Activated naive CD8-positive, alpha-beta T cell treated with anti-CD3 and anti-CD28 coated beads for 36 hours (primary cell): ENCODE measurements at regions not wholly inside any gene's neighbourhood (a gene's known extent, or its start where the extent isn't known, plus 50 kb on each side); places are given as distances from the start of the nearest gene placed in this dataset.
A peak's percentile ranks its signal among the peaks of the same experiment; 100 is the strongest.

Source experiments
- DNase-seq: peaks from one replicate; pipeline ENCODE4 v3.0.0; 2021
- H3K27ac Mint-ChIP-seq: one replicate; pipeline ENCODE4 v1.8.0; 2022; ENCODE audit warnings: mild to moderate bottlenecking, moderate library complexity, mixed read lengths
- H3K27me3 Mint-ChIP-seq: one replicate; pipeline ENCODE4 v1.8.0; 2022; ENCODE audit warnings: mild to moderate bottlenecking, mixed read lengths
- H3K36me3 Mint-ChIP-seq: one replicate; pipeline ENCODE4 v1.8.0; 2021; ENCODE audit warnings: mild to moderate bottlenecking, mixed read lengths
- H3K4me1 Mint-ChIP-seq: one replicate; pipeline ENCODE4 v1.8.0; 2021; ENCODE audit warnings: mixed read lengths
- H3K4me3 Mint-ChIP-seq: one replicate; pipeline ENCODE4 v1.8.0; 2022; ENCODE audit warnings: mild to moderate bottlenecking, moderate library complexity, mixed read lengths
- H3K9me3 Mint-ChIP-seq: one replicate; pipeline ENCODE4 v1.8.0; 2022; ENCODE audit warnings: mixed read lengths

GRCh38 chr4:179871726-179872125 lies 2371.5 kb upstream of the TENM3 start:
- DNase-seq = no peak
- Mint-ChIP-seq H3K36me3 (no peaks in the 10 kb centered on the region), H3K4me1 (no peaks in the 10 kb centered on the region), H3K27me3 (no peaks in the 10 kb centered on the region), H3K27ac (no peak overlapping the region), H3K4me3 (no peak overlapping the region), H3K9me3 (no peaks in the 10 kb centered on the region)

DNA sequence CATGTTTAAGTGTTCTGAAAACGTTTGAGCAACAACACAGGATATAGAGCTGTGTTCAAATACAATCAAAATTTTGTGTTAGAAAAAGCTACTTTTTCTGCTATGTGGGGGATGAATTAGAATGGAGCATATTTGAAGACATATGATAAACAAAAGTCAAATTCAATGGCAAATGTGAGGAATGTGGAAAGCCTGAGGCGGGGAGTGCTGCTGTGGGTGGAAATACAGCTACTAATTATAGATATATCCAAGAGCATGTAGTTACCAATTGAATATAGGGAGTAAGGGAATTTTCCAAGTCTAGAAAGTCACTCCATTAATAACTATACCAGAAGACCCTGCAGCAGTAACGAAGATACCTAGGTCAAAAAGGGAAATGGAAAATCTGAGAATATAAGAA lies 2370.4 kb upstream of the TENM3 start:
- H3K36me3 Mint-ChIP-seq = no peaks in the 10 kb centered on the region
- DNase-seq = no peak
- no peak overlapping the region for H3K4me3 Mint-ChIP-seq

GRCh38 chr4:179880756-179881155 lies 2362.4 kb upstream of the TENM3 start:
- no peak for DNase-seq
- no peaks in the 10 kb centered on the region for H3K9me3 Mint-ChIP-seq
- H3K4me1 Mint-ChIP-seq = no peaks in the 10 kb centered on the region
- no peak overlapping the region for H3K27ac Mint-ChIP-seq
- H3K4me3 Mint-ChIP-seq = no peak overlapping the region
- H3K36me3 Mint-ChIP-seq = no peaks in the 10 kb centered on the region
- H3K27me3 Mint-ChIP-seq = peaks cover 5% of the 10 kb centered on the region

More for the DNA sequence above, 2370.4 kb upstream of the TENM3 start:
- H3K4me1 Mint-ChIP-seq = no peaks in the 10 kb centered on the region
- no peaks in the 10 kb centered on the region for H3K27me3 Mint-ChIP-seq
- no peaks in the 10 kb centered on the region for H3K9me3 Mint-ChIP-seq
- no peak overlapping the region for H3K27ac Mint-ChIP-seq

DNA sequence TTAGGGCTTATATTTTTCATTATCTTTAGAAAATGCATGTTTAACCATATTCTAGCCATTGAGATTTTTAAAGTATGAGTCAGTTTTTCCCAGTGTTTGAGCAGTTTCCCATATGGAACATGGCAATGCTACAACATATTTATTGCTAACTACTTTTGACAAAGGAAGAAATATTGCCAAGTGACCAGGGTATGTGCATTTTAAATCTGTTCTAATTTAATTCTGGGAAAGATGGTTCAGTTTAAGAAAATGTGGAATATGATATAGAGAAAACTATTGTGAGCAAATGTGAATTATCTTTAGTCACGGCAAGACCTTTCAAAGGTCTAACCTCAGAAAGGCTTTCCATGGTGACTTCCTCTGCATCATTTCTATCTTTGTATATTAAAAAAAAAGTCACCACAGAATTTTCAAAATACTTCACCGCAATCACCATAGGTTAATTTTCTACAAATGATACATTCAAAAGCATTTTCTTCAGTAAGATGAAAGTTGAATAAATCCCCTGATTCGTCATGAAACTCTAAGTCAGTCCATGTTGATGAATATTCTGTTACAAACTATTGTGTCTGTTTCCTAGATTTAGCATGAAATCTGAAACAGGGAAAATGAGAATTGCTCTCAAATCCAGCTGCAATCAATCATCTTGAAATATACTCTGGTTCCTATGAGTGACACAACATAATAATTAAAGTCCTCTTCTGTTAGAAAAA lies 2349.0 kb upstream of the TENM3 start:
- H3K36me3 Mint-ChIP-seq = no peaks in the 10 kb centered on the region
- H3K9me3 Mint-ChIP-seq = no peaks in the 10 kb centered on the region
- no peaks in the 10 kb centered on the region for H3K27me3 Mint-ChIP-seq
- H3K27ac Mint-ChIP-seq = no peak overlapping the region
- no peak overlapping the region for H3K4me3 Mint-ChIP-seq
- no peaks in the 10 kb centered on the region for H3K4me1 Mint-ChIP-seq
- DNase-seq = no peak

DNA sequence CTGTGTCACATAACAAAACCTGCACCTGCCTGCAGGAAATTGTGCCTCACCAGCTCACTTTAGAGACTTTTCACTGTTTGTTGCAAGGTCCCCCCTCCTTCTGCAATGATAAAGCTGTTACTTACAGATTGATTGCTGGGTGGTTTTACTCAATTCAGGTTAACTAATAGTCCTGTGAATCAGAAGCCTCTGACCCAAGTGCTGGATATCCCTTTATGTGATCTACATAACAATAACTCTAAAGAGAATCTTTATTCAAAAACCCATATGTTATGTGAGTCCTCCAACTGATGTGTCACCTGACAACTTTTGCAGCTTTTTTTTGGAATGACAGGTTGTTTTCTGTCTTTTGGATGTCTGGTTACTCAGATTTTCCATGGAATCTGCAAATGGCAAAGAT lies 2323.6 kb upstream of the TENM3 start:
- Mint-ChIP-seq H3K27me3 (no peaks in the 10 kb centered on the region), H3K4me3 (no peak overlapping the region), H3K36me3 (no peaks in the 10 kb centered on the region), H3K4me1 (no peaks in the 10 kb centered on the region), H3K27ac (no peak overlapping the region), H3K9me3 (no peaks in the 10 kb centered on the region)
- no peak for DNase-seq

DNA sequence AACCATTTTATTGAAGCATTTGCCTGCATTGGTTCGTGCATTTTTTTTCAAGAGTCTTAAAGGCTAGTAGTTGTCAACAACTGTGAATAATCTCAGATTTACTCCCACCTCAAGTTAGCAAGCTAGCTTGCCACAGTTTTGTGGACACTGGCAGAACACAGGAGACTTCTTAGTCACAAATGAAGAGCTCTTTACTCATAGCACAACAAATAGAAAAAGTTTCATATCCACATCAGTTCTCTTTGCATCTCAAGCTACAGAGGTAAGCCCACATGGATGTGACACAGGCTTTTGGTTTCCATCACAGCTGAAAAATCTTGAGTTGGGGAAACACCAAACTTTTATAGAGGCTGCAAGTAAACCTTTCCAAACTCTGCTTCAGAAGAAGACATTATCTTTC lies 2315.7 kb upstream of the TENM3 start:
- Mint-ChIP-seq H3K27ac (no peak overlapping the region), H3K36me3 (no peaks in the 10 kb centered on the region), H3K4me1 (no peaks in the 10 kb centered on the region), H3K9me3 (no peaks in the 10 kb centered on the region), H3K27me3 (peaks cover 3% of the 10 kb centered on the region), H3K4me3 (no peak overlapping the region)
- DNase-seq = no peak

- no peak overlapping the region for H3K4me3 Mint-ChIP-seq
- peaks cover 9% of the 10 kb centered on the region for H3K27me3 Mint-ChIP-seq
- H3K36me3 Mint-ChIP-seq = no peaks in the 10 kb centered on the region
- H3K27ac Mint-ChIP-seq = no peak overlapping the region
- H3K4me1 Mint-ChIP-seq = peaks cover 6% of the 10 kb centered on the region
- H3K9me3 Mint-ChIP-seq = no peaks in the 10 kb centered on the region
- DNase-seq = no peak
Observed at GRCh38 chr4:179941911-179942310, 2301.3 kb upstream of the TENM3 start.

- Mint-ChIP-seq H3K4me3 (no peak overlapping the region), H3K4me1 (no peaks in the 10 kb centered on the region), H3K27me3 (peaks cover 3% of the 10 kb centered on the region), H3K36me3 (no peaks in the 10 kb centered on the region), H3K27ac (no peak overlapping the region), H3K9me3 (no peaks in the 10 kb centered on the region)
- DNase-seq = no peak
Observed at GRCh38 chr4:179976777-179977176, 2266.4 kb upstream of the TENM3 start.

DNA sequence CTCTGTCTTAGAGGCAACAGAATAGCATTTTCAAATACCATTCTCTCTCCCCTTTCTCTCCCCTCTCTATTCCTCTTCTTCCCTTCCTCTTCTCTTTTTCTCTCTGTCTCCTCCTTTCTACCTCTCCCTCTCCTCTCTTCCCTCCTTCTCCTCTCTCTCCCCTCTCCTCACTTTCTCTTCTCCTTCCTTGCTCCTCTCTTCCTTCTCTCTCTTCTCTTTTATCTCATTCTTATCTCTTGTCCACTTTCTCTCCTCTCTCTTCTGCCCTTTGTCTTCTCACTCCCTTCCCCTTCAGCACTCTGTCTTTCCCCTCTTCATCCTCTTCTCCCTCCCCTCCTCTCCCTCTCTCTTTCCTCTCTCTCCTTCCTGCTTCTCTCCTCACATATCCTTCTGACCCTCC lies 2265.8 kb upstream of the TENM3 start:
- Mint-ChIP-seq H3K9me3 (no peaks in the 10 kb centered on the region), H3K36me3 (no peaks in the 10 kb centered on the region), H3K4me3 (no peak overlapping the region)

GRCh38 chr4:179981161-179981560 lies 2262.0 kb upstream of the TENM3 start:
- DNase-seq = no peak
- H3K9me3 Mint-ChIP-seq = no peaks in the 10 kb centered on the region
- H3K36me3 Mint-ChIP-seq = no peaks in the 10 kb centered on the region
- H3K4me1 Mint-ChIP-seq = no peaks in the 10 kb centered on the region
- no peak overlapping the region for H3K27ac Mint-ChIP-seq
- H3K27me3 Mint-ChIP-seq = no peaks in the 10 kb centered on the region
- H3K4me3 Mint-ChIP-seq = no peak overlapping the region

More for the DNA sequence above, 2265.8 kb upstream of the TENM3 start:
- Mint-ChIP-seq H3K27me3 (peaks cover 3% of the 10 kb centered on the region), H3K27ac (no peak overlapping the region), H3K4me1 (no peaks in the 10 kb centered on the region)
- DNase-seq = no peak

DNA sequence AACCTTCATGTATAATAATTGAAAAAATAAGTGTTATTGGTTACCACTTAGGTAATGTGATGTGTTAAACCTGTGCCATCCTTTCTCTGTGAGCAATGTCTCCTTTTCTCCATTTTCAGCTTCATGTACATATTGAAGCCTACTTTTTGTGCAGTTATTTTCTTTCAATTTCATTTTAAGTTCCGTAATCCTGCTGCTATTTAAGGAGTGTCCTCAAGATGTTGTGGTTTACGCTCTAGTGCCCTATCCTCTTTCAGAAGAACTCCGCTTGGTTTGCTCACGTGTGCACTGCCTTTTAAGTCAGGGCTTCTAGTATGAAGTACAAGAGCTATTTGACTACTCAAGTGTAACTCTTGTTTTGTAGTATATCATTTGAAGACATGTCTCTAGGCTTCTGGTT lies 2253.2 kb upstream of the TENM3 start:
- no peak overlapping the region for H3K27ac Mint-ChIP-seq
- H3K4me3 Mint-ChIP-seq = no peak overlapping the region
- H3K4me1 Mint-ChIP-seq = no peaks in the 10 kb centered on the region
- H3K27me3 Mint-ChIP-seq = no peaks in the 10 kb centered on the region
- no peaks in the 10 kb centered on the region for H3K9me3 Mint-ChIP-seq
- DNase-seq = no peak
- H3K36me3 Mint-ChIP-seq = no peaks in the 10 kb centered on the region

- no peak for DNase-seq
- Mint-ChIP-seq H3K27ac (no peak overlapping the region), H3K4me1 (no peaks in the 10 kb centered on the region), H3K9me3 (no peaks in the 10 kb centered on the region), H3K36me3 (no peaks in the 10 kb centered on the region), H3K4me3 (no peak overlapping the region), H3K27me3 (peaks cover 4% of the 10 kb centered on the region)
Observed at GRCh38 chr4:180009316-180009715, 2233.9 kb upstream of the TENM3 start.

DNA sequence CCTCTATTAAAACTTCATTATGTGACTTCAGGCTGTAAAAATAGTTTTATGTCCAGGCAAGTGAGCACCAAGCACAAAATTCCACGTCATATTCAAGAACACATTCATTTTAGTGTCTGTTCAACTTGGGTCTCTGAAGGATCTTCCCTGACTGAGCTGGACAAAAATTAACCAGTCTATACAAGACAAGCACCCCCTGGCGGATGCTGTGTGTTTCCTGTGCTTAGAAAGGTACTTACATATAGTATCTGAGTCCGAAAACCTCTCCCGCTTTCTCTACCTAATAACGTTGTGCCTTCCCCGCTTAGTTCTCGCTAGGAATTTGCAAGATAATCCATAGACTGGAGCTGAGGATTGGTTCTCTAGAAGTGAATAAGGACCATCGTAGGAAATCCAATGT lies 2214.5 kb upstream of the TENM3 start:
- DNase-seq = peak; percentile 10
- Mint-ChIP-seq H3K27me3 (peaks cover 13% of the 10 kb centered on the region), H3K27ac (no peak overlapping the region), H3K4me1 (no peaks in the 10 kb centered on the region), H3K36me3 (no peaks in the 10 kb centered on the region), H3K9me3 (no peaks in the 10 kb centered on the region), H3K4me3 (no peak overlapping the region)

DNA sequence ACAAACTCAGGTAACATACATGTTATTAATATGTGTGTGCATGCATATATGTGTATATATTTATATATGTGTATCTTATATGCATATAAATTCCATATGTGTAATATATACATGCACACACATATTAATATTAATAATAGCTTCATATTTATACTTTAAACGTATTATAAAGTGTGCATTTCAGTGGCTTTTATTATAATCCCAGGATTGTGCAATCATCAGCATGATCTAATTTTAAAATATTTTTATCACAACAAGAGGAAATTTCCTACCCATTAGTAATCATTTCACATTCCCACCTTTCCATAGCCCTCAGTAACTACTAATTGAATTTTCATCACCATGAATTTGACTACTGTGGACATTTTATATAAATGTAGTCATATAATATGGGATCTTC lies 2211.9 kb upstream of the TENM3 start:
- H3K4me1 Mint-ChIP-seq = no peaks in the 10 kb centered on the region
- no peaks in the 10 kb centered on the region for H3K36me3 Mint-ChIP-seq
- no peaks in the 10 kb centered on the region for H3K27me3 Mint-ChIP-seq
- no peak for DNase-seq
- H3K9me3 Mint-ChIP-seq = no peaks in the 10 kb centered on the region
- H3K4me3 Mint-ChIP-seq = no peak overlapping the region
- no peak overlapping the region for H3K27ac Mint-ChIP-seq

DNA sequence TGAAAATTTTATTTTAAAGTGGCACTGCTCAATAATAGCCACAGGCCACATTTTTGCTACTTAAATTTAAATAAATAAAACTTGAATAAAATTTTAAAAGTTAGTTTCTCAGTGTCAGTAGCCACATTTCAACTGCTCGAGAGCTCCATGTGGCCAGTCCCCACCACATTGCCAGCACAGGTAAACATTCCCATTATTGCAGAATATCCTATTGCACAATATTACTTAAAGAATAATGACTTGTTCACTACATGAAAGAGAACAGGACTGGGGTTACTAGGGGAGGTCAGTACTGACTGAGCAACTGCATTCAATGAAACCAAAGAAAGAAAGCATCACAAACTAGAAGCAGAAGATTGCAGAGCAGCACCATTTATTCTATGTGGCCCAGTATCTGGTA lies 2201.6 kb upstream of the TENM3 start:
- Mint-ChIP-seq H3K27ac (no peak overlapping the region), H3K27me3 (peaks cover 6% of the 10 kb centered on the region), H3K36me3 (no peaks in the 10 kb centered on the region), H3K9me3 (no peaks in the 10 kb centered on the region), H3K4me3 (no peak overlapping the region), H3K4me1 (no peaks in the 10 kb centered on the region)
- no peak for DNase-seq

- no peaks in the 10 kb centered on the region for H3K9me3 Mint-ChIP-seq
- H3K27ac Mint-ChIP-seq = no peak overlapping the region
- DNase-seq = no peak
- peaks cover 47% of the 10 kb centered on the region for H3K27me3 Mint-ChIP-seq
- no peaks in the 10 kb centered on the region for H3K36me3 Mint-ChIP-seq
- H3K4me1 Mint-ChIP-seq = peaks cover 5% of the 10 kb centered on the region
- no peak overlapping the region for H3K4me3 Mint-ChIP-seq
Observed at GRCh38 chr4:180052629-180053028, 2190.6 kb upstream of the TENM3 start.
